ENCODE measurements at regions not wholly inside any gene's neighbourhood (a gene's known extent, or its start where the extent isn't known, plus 50 kb on each side); places are given as distances from the start of the nearest gene placed in this dataset.

DNA sequence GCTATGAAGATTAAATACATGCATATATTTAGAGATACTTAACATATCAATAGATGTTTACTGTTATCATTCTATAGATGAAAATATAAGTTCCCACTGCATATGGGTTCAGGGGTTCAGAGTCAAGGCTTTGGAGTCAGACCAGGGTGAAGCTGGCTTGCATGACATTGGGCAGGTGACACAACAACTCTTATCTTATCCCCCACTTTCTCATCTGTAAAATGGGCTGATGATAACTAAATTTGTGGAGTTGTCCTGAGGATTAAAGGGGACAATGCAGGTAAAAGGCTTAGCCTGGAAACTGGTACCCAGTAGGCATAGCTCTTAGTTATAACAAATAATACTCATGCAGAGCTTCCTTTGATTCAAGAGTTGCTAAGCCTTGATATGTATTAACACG lies 72.6 kb upstream of the BRINP1 start:
- Histone ChIP-seq H3K27ac (ENCODE audit: low read depth, low read length, poor library complexity, severe bottlenecking) (no peak overlapping the region), H3K4me1 (ENCODE audit: insufficient read depth, low read length, poor library complexity, severe bottlenecking) (no peaks in the 10 kb centered on the region), H3K9me3 (ENCODE audit: low read depth, low read length, poor library complexity, severe bottlenecking) (no peaks in the 10 kb centered on the region), H3K36me3 (ENCODE audit: insufficient read depth, low read length, poor library complexity, severe bottlenecking) (no peaks in the 10 kb centered on the region), H3K4me3 (ENCODE audit: low read depth, low read length, poor library complexity, severe bottlenecking) (no peak overlapping the region), H3K27me3 (replicated peaks; ENCODE audit: insufficient read depth, low read depth, low read length, poor library complexity) (no peaks in the 10 kb centered on the region)
- CTCF ChIA-PET: no interaction called here
- no peak for DNase-seq (ENCODE audit: low spot score)
- no TSS peak for BruUV-seq (replicated peaks)
- intact Hi-C loops (cut with micrococcal nuclease; ENCODE audit: unreplicated experiment): no loop called here
- POLR2A ChIA-PET (ENCODE audit: low non-redundant PET): no interaction called here
- TF ChIP-seq, protein P1, sequence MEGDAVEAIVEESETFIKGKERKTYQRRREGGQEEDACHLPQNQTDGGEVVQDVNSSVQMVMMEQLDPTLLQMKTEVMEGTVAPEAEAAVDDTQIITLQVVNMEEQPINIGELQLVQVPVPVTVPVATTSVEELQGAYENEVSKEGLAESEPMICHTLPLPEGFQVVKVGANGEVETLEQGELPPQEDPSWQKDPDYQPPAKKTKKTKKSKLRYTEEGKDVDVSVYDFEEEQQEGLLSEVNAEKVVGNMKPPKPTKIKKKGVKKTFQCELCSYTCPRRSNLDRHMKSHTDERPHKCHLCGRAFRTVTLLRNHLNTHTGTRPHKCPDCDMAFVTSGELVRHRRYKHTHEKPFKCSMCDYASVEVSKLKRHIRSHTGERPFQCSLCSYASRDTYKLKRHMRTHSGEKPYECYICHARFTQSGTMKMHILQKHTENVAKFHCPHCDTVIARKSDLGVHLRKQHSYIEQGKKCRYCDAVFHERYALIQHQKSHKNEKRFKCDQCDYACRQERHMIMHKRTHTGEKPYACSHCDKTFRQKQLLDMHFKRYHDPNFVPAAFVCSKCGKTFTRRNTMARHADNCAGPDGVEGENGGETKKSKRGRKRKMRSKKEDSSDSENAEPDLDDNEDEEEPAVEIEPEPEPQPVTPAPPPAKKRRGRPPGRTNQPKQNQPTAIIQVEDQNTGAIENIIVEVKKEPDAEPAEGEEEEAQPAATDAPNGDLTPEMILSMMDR (conservative IDR thresholded peaks at IDR 0.05; ENCODE audit: low read depth, low read length): no peak
- TF ChIP-seq EZH2 (IDR thresholded peaks at IDR 0.05; ENCODE audit: borderline replicate concordance, low read depth, low read length, poor library complexity, severe bottlenecking): no peak

DNA sequence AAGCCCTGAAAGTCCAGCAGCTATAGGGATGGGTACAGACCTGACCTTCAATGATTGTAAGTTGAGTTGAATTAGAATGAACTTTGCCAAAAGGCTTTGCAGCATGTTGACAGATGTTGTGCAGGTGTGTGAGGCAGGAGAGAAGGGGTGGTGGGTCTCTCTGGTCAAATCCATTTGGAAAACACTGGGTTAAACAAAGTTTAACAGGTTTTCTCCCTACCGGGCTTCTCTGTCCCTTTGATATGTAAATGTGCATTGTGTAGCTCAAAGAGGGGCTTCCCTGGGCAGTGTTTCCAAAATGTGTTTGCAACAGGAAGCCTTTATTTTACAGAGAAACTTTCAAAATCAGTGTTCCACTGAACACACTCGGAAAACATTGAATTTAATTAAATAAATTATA lies 72.1 kb upstream of the BRINP1 start:
- BruUV-seq (replicated peaks): no TSS peak
- ChIA-PET POLR2A (ENCODE audit: low non-redundant PET) (no interaction called here), CTCF (no interaction called here)
- no peaks in the 10 kb centered on the region for H3K9me3 ChIP-seq (ENCODE audit: low read depth, low read length, poor library complexity, severe bottlenecking)
- no peak for TF ChIP-seq EZH2 (IDR thresholded peaks at IDR 0.05; ENCODE audit: borderline replicate concordance, low read depth, low read length, poor library complexity, severe bottlenecking)
- TF ChIP-seq, protein P1 (conservative IDR thresholded peaks at IDR 0.05; ENCODE audit: low read depth, low read length): no peak
- no peak for DNase-seq (ENCODE audit: low spot score)
- no peaks in the 10 kb centered on the region for H3K36me3 ChIP-seq (ENCODE audit: insufficient read depth, low read length, poor library complexity, severe bottlenecking)
- intact Hi-C loops (cut with micrococcal nuclease; ENCODE audit: unreplicated experiment): no loop called here
- no peaks in the 10 kb centered on the region for H3K27me3 ChIP-seq (replicated peaks; ENCODE audit: insufficient read depth, low read depth, low read length, poor library complexity)
- no peak overlapping the region for H3K4me3 ChIP-seq (ENCODE audit: low read depth, low read length, poor library complexity, severe bottlenecking)
- H3K27ac ChIP-seq (ENCODE audit: low read depth, low read length, poor library complexity, severe bottlenecking): no peak overlapping the region
- no peaks in the 10 kb centered on the region for H3K4me1 ChIP-seq (ENCODE audit: insufficient read depth, low read length, poor library complexity, severe bottlenecking)

DNA sequence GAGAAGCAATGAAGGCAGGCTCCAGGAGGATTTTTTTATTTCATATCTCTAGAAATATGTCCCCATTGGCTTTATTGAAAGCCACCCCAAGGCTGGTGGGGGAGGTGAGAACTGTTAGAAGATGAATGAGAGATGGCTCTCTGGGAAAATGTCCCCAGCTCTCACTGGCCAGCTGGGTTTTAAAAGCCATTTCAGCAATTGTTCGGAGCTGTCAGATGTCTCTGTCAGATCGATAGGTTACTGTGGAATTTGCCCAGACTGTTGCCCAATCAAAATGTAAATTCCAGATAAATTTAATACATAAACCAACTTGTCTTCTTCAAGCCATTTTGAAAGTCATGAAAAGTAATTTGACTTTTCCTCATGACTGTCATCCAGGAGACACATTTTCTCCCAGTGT lies 67.0 kb upstream of the BRINP1 start:
- intact Hi-C loops (cut with micrococcal nuclease; ENCODE audit: unreplicated experiment): no loop called here
- no peak for DNase-seq (ENCODE audit: low spot score)
- CTCF ChIA-PET: no interaction called here
- no peak for TF ChIP-seq EZH2 (IDR thresholded peaks at IDR 0.05; ENCODE audit: borderline replicate concordance, low read depth, low read length, poor library complexity, severe bottlenecking)
- TF ChIP-seq, protein P1 (conservative IDR thresholded peaks at IDR 0.05; ENCODE audit: low read depth, low read length): no peak
- Histone ChIP-seq H3K4me3 (ENCODE audit: low read depth, low read length, poor library complexity, severe bottlenecking) (no peak overlapping the region), H3K36me3 (ENCODE audit: insufficient read depth, low read length, poor library complexity, severe bottlenecking) (no peaks in the 10 kb centered on the region), H3K27me3 (replicated peaks; ENCODE audit: insufficient read depth, low read depth, low read length, poor library complexity) (no peaks in the 10 kb centered on the region), H3K4me1 (ENCODE audit: insufficient read depth, low read length, poor library complexity, severe bottlenecking) (no peaks in the 10 kb centered on the region), H3K27ac (ENCODE audit: low read depth, low read length, poor library complexity, severe bottlenecking) (no peak overlapping the region), H3K9me3 (ENCODE audit: low read depth, low read length, poor library complexity, severe bottlenecking) (no peaks in the 10 kb centered on the region)
- POLR2A ChIA-PET (ENCODE audit: low non-redundant PET): no interaction called here
- no TSS peak for BruUV-seq (replicated peaks)
